K562 (cell line): ENCODE measurements at regions not wholly inside any gene's neighbourhood (a gene's known extent, or its start where the extent isn't known, plus 50 kb on each side); places are given as distances from the start of the nearest gene placed in this dataset.

Experiments
- ATAC-seq: fragments of 200-7000 bp; cut with Tn5 transposase; 3 replicates; pipeline ENCODE4 v1.9.1; 2020; ENCODE audit warnings: moderate library complexity
- BruUV-seq: library from RNA; stranded (reverse); fragments of 400-500 nt; replicated peaks from 2 replicates; lab custom pipeline; 2021; lab: Mats Ljungman, UMichigan
- CTCF ChIA-PET: fragments of 300-600 bp; formaldehyde crosslinking; extraction: SDS; loops from one replicate; lab custom pipeline; 2021; ENCODE audit warnings: low intra/inter-chr PET ratio; lab: Yijun Ruan, JAX
- POLR2A ChIA-PET: fragments of 300-600, 350-650 bp; sonication (Branson Sonifier 250); formaldehyde crosslinking; extraction: SDS; loops from one replicate; lab custom pipeline; 2021; ENCODE audit warnings: antibody characterized with exemption, inconsistent platforms; lab: Yijun Ruan, JAX
- DNase-seq, 4 experiments: peaks; one replicate each; pipeline versions ENCODE4 v3.0.0 to v3.0.0-alpha.2; 2011 to 2018; ENCODE audit warnings: low spot score in 3 of 4, mixed read lengths in 3 of 4; ENCODE audit errors: extremely low read depth in 1 of 4
- FAIRE-seq: peaks from 2 replicates; lab custom pipeline; 2011; peaks lifted over from hg19 to GRCh38; lab: Jason Lieb, UNC
- H2AFZ ChIP-seq: 2 replicates; pipeline ENCODE4 v1.6.0; 2011; ENCODE audit warnings: low read depth, low read length, control low read depth, inconsistent platforms
- H3K27ac ChIP-seq: fragments of 200-600 bp; 3 replicates; pipeline ENCODE4 v1.8.0; 2011; ENCODE audit warnings: low read depth, mild to moderate bottlenecking, control low read depth, inconsistent platforms, low read length, moderate library complexity, mixed read lengths; ENCODE audit errors: extremely low read depth
- H3K27me3 ChIP-seq, 2 experiments: fragments of 300-600 bp in 1 of 2; 2 replicates in 1 of 2; 3 replicates in 1 of 2; pipeline versions ENCODE4 v1.6.0 to v1.8.0; 2011; ENCODE audit warnings: inconsistent platforms in 2 of 2, low read length in 2 of 2, mild to moderate bottlenecking in 1 of 2, mixed read lengths in 1 of 2, moderate library complexity in 1 of 2; ENCODE audit not compliant: control insufficient read depth in 2 of 2, insufficient read depth in 2 of 2
- H3K36me3 ChIP-seq: fragments of 300-600 bp; 3 replicates; pipeline ENCODE4 v1.8.0; 2011; ENCODE audit warnings: mild to moderate bottlenecking, low read length, inconsistent platforms; ENCODE audit not compliant: control insufficient read depth, insufficient read depth
- H3K4me1 ChIP-seq, 2 experiments: fragments of 200-600 bp in 1 of 2; replicated peaks in 1 of 2; 2 replicates in 1 of 2; 3 replicates in 1 of 2; pipeline versions ENCODE4 v1.5.1 to v1.8.0; 2011; ENCODE audit warnings: inconsistent platforms in 2 of 2, low read length in 2 of 2, mild to moderate bottlenecking in 1 of 2, mixed read lengths in 1 of 2, moderate library complexity in 1 of 2; ENCODE audit not compliant: control insufficient read depth in 2 of 2, insufficient read depth in 2 of 2
- H3K4me2 ChIP-seq: 2 replicates; pipeline ENCODE4 v1.6.1; 2011; ENCODE audit warnings: low read length, control low read depth, inconsistent platforms, mixed read lengths; ENCODE audit not compliant: insufficient read depth
- H3K4me3 ChIP-seq: fragments of 200-600 bp; sonication (generic), shearing (Covaris generic); 2 replicates; pipeline ENCODE4 v1.5.1; 2016; ENCODE audit warnings: control low read depth, inconsistent platforms
- H3K79me2 ChIP-seq: fragments of 200-600 bp; 3 replicates; pipeline ENCODE4 v1.8.0; 2011; ENCODE audit warnings: low read length, inconsistent platforms; ENCODE audit not compliant: control insufficient read depth, insufficient read depth
- H3K9ac ChIP-seq, 2 experiments: 2 replicates each; pipeline versions ENCODE4 v1.6.0 to v1.6.1; 2011; ENCODE audit warnings: low read depth in 2 of 2, low read length in 2 of 2, control low read depth in 1 of 2, inconsistent platforms in 1 of 2, mild to moderate bottlenecking in 1 of 2, mixed read lengths in 1 of 2; ENCODE audit not compliant: insufficient read depth in 1 of 2
- H3K9me1 ChIP-seq: one replicate; pipeline ENCODE4 v1.6.0; 2011; ENCODE audit warnings: inconsistent platforms, mild to moderate bottlenecking, low read length, moderate library complexity; ENCODE audit not compliant: control insufficient read depth, insufficient read depth
- H3K9me3 ChIP-seq: replicated peaks from 2 replicates; pipeline ENCODE4 v1.5.1; 2011; ENCODE audit warnings: low read depth, low read length, inconsistent platforms; ENCODE audit not compliant: control insufficient read depth, insufficient read depth
- H4K20me1 ChIP-seq: replicated peaks from 2 replicates; pipeline ENCODE4 v1.6.1; 2011; ENCODE audit warnings: low read length, inconsistent platforms, mixed read lengths; ENCODE audit not compliant: control insufficient read depth, insufficient read depth
- ARID2 ChIP-seq: fragments of 450-650 bp; IDR thresholded peaks from 2 replicates; pipeline ENCODE4 v1.6.1; 2017; ENCODE audit warnings: antibody characterized with exemption, mild to moderate bottlenecking
- CBX1 ChIP-seq: sonication (generic); IDR thresholded peaks from 2 replicates; pipeline ENCODE4 v1.6.1; 2016; ENCODE audit warnings: antibody characterized with exemption, low read depth, mild to moderate bottlenecking
- CHD1 ChIP-seq: fragments of 200-600 bp; sonication (generic); IDR thresholded peaks from one replicate; pipeline ENCODE4 v1.6.1; 2012; ENCODE audit warnings: mild to moderate bottlenecking, moderate library complexity, low read length, inconsistent platforms
- CHD4 ChIP-seq: fragments of 200-600 bp; sonication (generic); IDR thresholded peaks from 3 replicates; pipeline ENCODE4 v1.6.1; 2012; ENCODE audit warnings: low read depth, mild to moderate bottlenecking, mixed read lengths, low read length, inconsistent platforms; ENCODE audit not compliant: insufficient read depth, insufficient replicate concordance, poor library complexity, severe bottlenecking
- HDGF ChIP-seq: fragments of 450-650 bp; IDR thresholded peaks from 2 replicates; pipeline ENCODE4 v1.6.1; 2016
- MEF2D ChIP-seq: conservative IDR thresholded peaks from 2 replicates; pipeline ENCODE4 v1.6.1; 2016; ENCODE audit warnings: low read depth, missing genetic modification characterization, missing compliant biosample characterization
- MYC ChIP-seq, 2 experiments: fragments of 250-450 bp in 1 of 2; sonication (Bioruptor Pico) in 1 of 2; IDR thresholded peaks; 2 replicates each; pipeline versions ENCODE4 v1.5.1 to v1.6.1; 2012 to 2021; ENCODE audit warnings: low read depth in 2 of 2, borderline replicate concordance in 1 of 2, improper control_type of control experiment in 1 of 2, low read length in 1 of 2, mild to moderate bottlenecking in 1 of 2, moderate library complexity in 1 of 2
- NBN ChIP-seq: fragments of 450-650 bp; IDR thresholded peaks from 2 replicates; pipeline ENCODE4 v1.6.1; 2016; ENCODE audit warnings: low read depth, mild to moderate bottlenecking
- NR1H2 ChIP-seq: sonication (generic); formaldehyde crosslinking; IDR thresholded peaks from 2 replicates; pipeline ENCODE4 v1.4.0; 2020; ENCODE audit warnings: mild to moderate bottlenecking, missing genetic modification reagents
- NR2C1 ChIP-seq, 2 experiments: fragments of 450-650 bp; IDR thresholded peaks; 2 replicates each; pipeline ENCODE4 v1.6.1; 2017; ENCODE audit warnings: mild to moderate bottlenecking in 2 of 2, antibody characterized with exemption in 1 of 2, inconsistent platforms in 1 of 2, missing compliant biosample characterization in 1 of 2, missing genetic modification characterization in 1 of 2
- RBM39 ChIP-seq: fragments of 200-400 bp; formaldehyde crosslinking; optimal IDR thresholded peaks from 2 replicates; pipeline ENCODE3; 2018; ENCODE audit warnings: low read depth, low read length
- SNRNP70 ChIP-seq: fragments of 200-400 bp; formaldehyde crosslinking; optimal IDR thresholded peaks from 2 replicates; pipeline ENCODE3; 2017; ENCODE audit warnings: low read depth, low read length
- SRSF1 ChIP-seq: fragments of 200-400 bp; formaldehyde crosslinking; IDR thresholded peaks from 2 replicates; pipeline ENCODE4 v1.6.1; 2017; ENCODE audit warnings: mild to moderate bottlenecking, low read depth, low read length, moderate library complexity
- STAT5A ChIP-seq: IDR thresholded peaks from 2 replicates; pipeline ENCODE4 v1.6.1; 2012; ENCODE audit warnings: low read length, inconsistent platforms, borderline replicate concordance
- ZC3H11A ChIP-seq: IDR thresholded peaks from 2 replicates; pipeline ENCODE4 v1.6.1; 2012; ENCODE audit warnings: low read depth, low read length, improper control_type of control experiment
- ZNF143 ChIP-seq: sonication (generic); formaldehyde crosslinking; IDR thresholded peaks from 2 replicates; pipeline ENCODE4 v1.9.0; 2022; ENCODE audit warnings: mild to moderate bottlenecking, missing genetic modification reagents
- ZNF280B ChIP-seq: fragments of 250-450 bp; sonication (Bioruptor Pico); IDR thresholded peaks from 2 replicates; pipeline ENCODE4 v1.5.1; 2021; ENCODE audit warnings: mild to moderate bottlenecking
- ZNF668 ChIP-seq: fragments of 250-450 bp; sonication (Bioruptor Pico); IDR thresholded peaks from 2 replicates; pipeline ENCODE4 v1.8.0; 2022; ENCODE audit warnings: mild to moderate bottlenecking, inconsistent platforms
- ZNF785 ChIP-seq: fragments of 250-450 bp; sonication (Bioruptor Pico); IDR thresholded peaks from 2 replicates; pipeline ENCODE4 v1.4.0; 2020; ENCODE audit warnings: mild to moderate bottlenecking
- WGBS: fragments of 100-300 bp; shearing (Covaris generic); methylation state at CpG from one replicate; pipeline ENCODE4 v1.1.6; 2016; ENCODE audit warnings: low coverage, mixed read lengths; ENCODE audit not compliant: insufficient coverage; ENCODE audit errors: missing lambda C conversion rate; 5-methylcytosine and 5-hydroxymethylcytosine counted together
- in situ Hi-C: fragments of 300-500 bp; cut with MboI; formaldehyde crosslinking; loops from 4 replicates; pipeline ENCODE4 v1.15.0; 2018; ENCODE audit warnings: inconsistent platforms, mixed read lengths
- intact Hi-C: fragments of 100-400 bp; cut with micrococcal nuclease; formaldehyde crosslinking; loops from 2 replicates; pipeline ENCODE4 v1.14.2; 2022
- TF ChIP-seq, protein P1 (sequence below), 2 experiments: fragments of 450-650 bp in 1 of 2; sonication (generic) in 1 of 2; formaldehyde crosslinking; conservative IDR thresholded peaks; 2 replicates each; pipeline versions ENCODE4 v1.4.0 to v1.8.1; 2020 to 2022; ENCODE audit warnings: mild to moderate bottlenecking in 1 of 2, missing genetic modification reagents in 1 of 2

DNA sequence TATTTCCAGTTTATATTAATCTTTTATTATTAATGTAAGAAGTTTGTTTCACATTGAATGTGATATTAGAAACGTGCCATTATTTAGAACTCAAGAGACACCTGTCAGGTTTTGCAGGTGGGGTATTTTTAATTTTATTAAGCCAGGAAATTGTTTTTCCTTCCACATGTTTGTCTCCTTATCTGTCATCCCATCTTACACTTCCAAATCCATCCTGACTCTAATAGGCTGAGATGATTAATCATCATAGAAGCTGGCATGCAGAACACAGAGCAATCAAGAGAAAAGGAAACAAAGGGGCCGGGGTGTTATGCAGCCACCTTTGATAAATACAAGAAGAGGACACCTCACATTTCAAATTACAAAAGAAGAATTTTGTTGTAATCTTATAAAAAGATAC, 506.5 kb downstream of the ISL1 start:
- Histone ChIP-seq H3K4me3 (no peak overlapping the region), H3K9me1 (no peaks in the 10 kb centered on the region), H3K27ac (no peak overlapping the region), H3K36me3 (no peaks in the 10 kb centered on the region), H4K20me1 (no peaks in the 10 kb centered on the region), H3K9ac (no peak overlapping the region), H3K79me2 (no peaks in the 10 kb centered on the region), H3K4me1 (no peaks in the 10 kb centered on the region), H3K27me3 (no peaks in the 10 kb centered on the region), H3K9me3 (no peaks in the 10 kb centered on the region), H2AFZ (no peak overlapping the region), H3K4me2 (no peak overlapping the region)
- CTCF ChIA-PET: no interaction called here
- in situ Hi-C loops: no loop called here
- no peak for ATAC-seq
- POLR2A ChIA-PET: no interaction called here
- BruUV-seq: no TSS peak
- intact Hi-C loops: no loop called here
- no peak for DNase-seq
- no peak for FAIRE-seq
- WGBS: 0% methylated on average over 2 of the region's 2 CpGs
- TF ChIP-seq NR1H2 (no peak), ZNF280B (CRISPR knock-in tag) (no peak), SRSF1 (no peak), NR2C1 (IDR thresholded peaks at IDR 0.05) (no peak), NR2C1 (tag; IDR thresholded peaks at IDR 0.05) (no peak), SNRNP70 (no peak), STAT5A (no peak), CHD1 (no peak), ARID2 (no peak), MEF2D (no peak), ZNF785 (CRISPR knock-in tag) (no peak), HDGF (no peak), ZNF668 (CRISPR knock-in tag) (no peak), ZC3H11A (no peak), CHD4 (no peak), NBN (no peak), RBM39 (no peak), ZNF143 (CRISPR knock-in tag) (no peak), MYC (IDR thresholded peaks at IDR 0.05; ENCODE audit: low read depth, low read length) (no peak), MYC (CRISPR knock-in tag; IDR thresholded peaks at IDR 0.05; ENCODE audit: borderline replicate concordance, low read depth) (no peak), CBX1 (no peak)
- TF ChIP-seq, protein P1, sequence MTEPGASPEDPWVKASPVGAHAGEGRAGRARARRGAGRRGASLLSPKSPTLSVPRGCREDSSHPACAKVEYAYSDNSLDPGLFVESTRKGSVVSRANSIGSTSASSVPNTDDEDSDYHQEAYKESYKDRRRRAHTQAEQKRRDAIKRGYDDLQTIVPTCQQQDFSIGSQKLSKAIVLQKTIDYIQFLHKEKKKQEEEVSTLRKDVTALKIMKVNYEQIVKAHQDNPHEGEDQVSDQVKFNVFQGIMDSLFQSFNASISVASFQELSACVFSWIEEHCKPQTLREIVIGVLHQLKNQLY (CRISPR knock-in tag; conservative IDR thresholded peaks at IDR 0.05): no peak
